Limb (tissue), 2 donors: ENCODE measurements at regions not wholly inside any gene's neighbourhood (a gene's known extent, or its start where the extent isn't known, plus 50 kb on each side); places are given as distances from the start of the nearest gene placed in this dataset.

Experiments
- DNase-seq, 2 donors: peaks; one replicate each; pipeline ENCODE4 v3.0.0-alpha.2; 2016; ENCODE audit errors: extremely low spot score in 2 of 2

GRCh38 chr2:236743921-236744280 lies 174.3 kb downstream of the ACKR3 start:
- DNase-seq = no peak

GRCh38 chr2:236744281-236744705 lies 174.7 kb downstream of the ACKR3 start:
- DNase-seq = no peak

GRCh38 chr2:236744716-236745115 lies 175.1 kb downstream of the ACKR3 start:
- DNase-seq = no peak

- no peak for DNase-seq
Observed at GRCh38 chr2:236745420-236746210, 176.0 kb downstream of the ACKR3 start.

- no peak for DNase-seq
Observed at GRCh38 chr2:236746833-236747232, 177.2 kb downstream of the ACKR3 start.

GRCh38 chr2:236747426-236747825 lies 177.8 kb downstream of the ACKR3 start:
- no peak for DNase-seq

GRCh38 chr2:236747925-236748324 lies 178.3 kb downstream of the ACKR3 start:
- DNase-seq = no peak

GRCh38 chr2:236748385-236748784 lies 178.8 kb downstream of the ACKR3 start:
- no peak for DNase-seq

GRCh38 chr2:236748801-236749200 lies 179.2 kb downstream of the ACKR3 start:
- peak in 1 of 2 donors; percentile 53 for DNase-seq

GRCh38 chr2:236749346-236749745 lies 179.7 kb downstream of the ACKR3 start:
- no peak for DNase-seq

GRCh38 chr2:236752096-236752495 lies 182.5 kb downstream of the ACKR3 start:
- DNase-seq = no peak

GRCh38 chr2:236753606-236754270 lies 184.1 kb downstream of the ACKR3 start:
- DNase-seq = no peak

- no peak for DNase-seq
Observed at GRCh38 chr2:236754271-236754944, 184.8 kb downstream of the ACKR3 start.

- no peak for DNase-seq
Observed at GRCh38 chr2:236755278-236755840, 185.7 kb downstream of the ACKR3 start.

GRCh38 chr2:236758406-236758805 lies 188.8 kb downstream of the ACKR3 start:
- no peak for DNase-seq

- DNase-seq = no peak
Observed at GRCh38 chr2:236760246-236760645, 190.6 kb downstream of the ACKR3 start.

- DNase-seq = no peak
Observed at GRCh38 chr2:236761358-236761757, 191.7 kb downstream of the ACKR3 start.

GRCh38 chr2:236762628-236763027 lies 193.0 kb downstream of the ACKR3 start:
- no peak for DNase-seq

GRCh38 chr2:236763857-236764256 lies 194.2 kb downstream of the ACKR3 start:
- DNase-seq = no peak

- DNase-seq = no peak
Observed at GRCh38 chr2:236764716-236765115, 195.1 kb downstream of the ACKR3 start.

- no peak for DNase-seq
Observed at GRCh38 chr2:236765478-236765877, 195.9 kb downstream of the ACKR3 start.

- no peak for DNase-seq
Observed at GRCh38 chr2:236766850-236767249, 197.2 kb downstream of the ACKR3 start.
